SIG-M5 treated with dmso at 0.1 percent for 504 hours (cell line): ENCODE measurements at regions not wholly inside any gene's neighbourhood (a gene's known extent, or its start where the extent isn't known, plus 50 kb on each side); places are given as distances from the start of the nearest gene placed in this dataset.

Experiments used
- DNase-seq: peaks from one replicate; lab custom pipeline; 2025; ENCODE audit not compliant: unreplicated experiment; lab: John Stamatoyannopoulos, UW

GRCh38 chr17:14959106-14959648 is 305.9 kb downstream of the PMP22 start:
- DNase-seq, result no peak

- no peak for DNase-seq
Observed at GRCh38 chr17:14953405-14953804, 311.7 kb downstream of the PMP22 start.

GRCh38 chr17:14950686-14951085 is 314.4 kb downstream of the PMP22 start:
- DNase-seq, result no peak

GRCh38 chr17:14950216-14950615 is 314.9 kb downstream of the PMP22 start:
- no peak for DNase-seq

GRCh38 chr17:14947671-14948070 is 317.5 kb downstream of the PMP22 start:
- DNase-seq, result no peak

GRCh38 chr17:14946481-14946880 is 318.6 kb downstream of the PMP22 start:
- DNase-seq, result no peak

GRCh38 chr17:14942526-14943190 is 322.5 kb downstream of the PMP22 start:
- no peak for DNase-seq

- DNase-seq, result no peak
Observed at GRCh38 chr17:14940938-14941265, 324.2 kb downstream of the PMP22 start.

- no peak for DNase-seq
Observed at GRCh38 chr17:14940108-14940937, 324.8 kb downstream of the PMP22 start.

- DNase-seq, result no peak
Observed at GRCh38 chr17:14935845-14936485, 329.2 kb downstream of the PMP22 start.

GRCh38 chr17:14935139-14935841 is 329.8 kb downstream of the PMP22 start:
- no peak for DNase-seq

- no peak for DNase-seq
Observed at GRCh38 chr17:14933676-14934075, 331.4 kb downstream of the PMP22 start.

GRCh38 chr17:14926526-14927122 is 338.5 kb downstream of the PMP22 start:
- peak; percentile 54 for DNase-seq

- DNase-seq, result no peak
Observed at GRCh38 chr17:14926073-14926472, 339.1 kb downstream of the PMP22 start.

GRCh38 chr17:14925498-14925897 is 339.6 kb downstream of the PMP22 start:
- no peak for DNase-seq

GRCh38 chr17:14923981-14924380 is 341.1 kb downstream of the PMP22 start:
- no peak for DNase-seq

GRCh38 chr17:14922411-14922810 is 342.7 kb downstream of the PMP22 start:
- no peak for DNase-seq

- no peak for DNase-seq
Observed at GRCh38 chr17:14921936-14922335, 343.2 kb downstream of the PMP22 start.

- no peak for DNase-seq
Observed at GRCh38 chr17:14919631-14920213, 345.4 kb downstream of the PMP22 start.

- DNase-seq, result no peak
Observed at GRCh38 chr17:14919094-14919493, 346.0 kb downstream of the PMP22 start.
